ENCODE measurements at regions not wholly inside any gene's neighbourhood (a gene's known extent, or its start where the extent isn't known, plus 50 kb on each side); places are given as distances from the start of the nearest gene placed in this dataset.
"Not testable (repeated sequence)": the region's sequence is repeated elsewhere in the genome, so short reads cannot be mapped to it uniquely, and the experiment has no call there.

GRCh38 chr13:50283017-50283416 lies 267.8 kb downstream of the KCNRG start:
- no peak for DNase-seq (ENCODE audit: low spot score)
- in situ Hi-C loops (cut with HindIII; ENCODE audit: low sequenced_read_pairs) = no loop called here

GRCh38 chr13:50284540-50284939 lies 269.3 kb downstream of the KCNRG start:
- DNase-seq (ENCODE audit: low spot score) = no peak
- in situ Hi-C loops (cut with HindIII; ENCODE audit: low sequenced_read_pairs) = no loop called here

DNA sequence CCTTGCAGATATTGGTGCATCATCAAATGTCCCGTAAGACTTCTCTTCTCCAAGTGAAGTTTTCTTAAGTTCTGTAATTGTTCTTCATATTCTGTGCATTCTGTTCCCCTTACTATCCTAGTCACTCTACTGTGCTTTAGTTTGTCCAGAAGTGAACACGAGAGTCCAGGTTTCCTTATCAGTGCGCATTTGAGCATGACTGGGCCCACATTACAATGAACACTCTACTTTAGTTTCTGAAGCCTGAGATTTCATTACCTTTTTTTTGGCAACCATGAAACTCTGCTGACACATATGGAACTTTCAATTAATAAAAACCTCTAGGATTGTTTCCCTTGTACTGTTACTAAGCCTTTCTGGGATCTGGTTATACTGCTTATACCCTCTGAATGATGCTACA lies 270.0 kb downstream of the KCNRG start:
- in situ Hi-C loops (cut with HindIII; ENCODE audit: low sequenced_read_pairs) = no loop called here
- DNase-seq (ENCODE audit: low spot score) = no peak

- in situ Hi-C loops (cut with HindIII; ENCODE audit: low sequenced_read_pairs) = no loop called here
- DNase-seq (ENCODE audit: low spot score) = no peak
Measured at GRCh38 chr13:50286324-50286723, 271.1 kb downstream of the KCNRG start.

DNA sequence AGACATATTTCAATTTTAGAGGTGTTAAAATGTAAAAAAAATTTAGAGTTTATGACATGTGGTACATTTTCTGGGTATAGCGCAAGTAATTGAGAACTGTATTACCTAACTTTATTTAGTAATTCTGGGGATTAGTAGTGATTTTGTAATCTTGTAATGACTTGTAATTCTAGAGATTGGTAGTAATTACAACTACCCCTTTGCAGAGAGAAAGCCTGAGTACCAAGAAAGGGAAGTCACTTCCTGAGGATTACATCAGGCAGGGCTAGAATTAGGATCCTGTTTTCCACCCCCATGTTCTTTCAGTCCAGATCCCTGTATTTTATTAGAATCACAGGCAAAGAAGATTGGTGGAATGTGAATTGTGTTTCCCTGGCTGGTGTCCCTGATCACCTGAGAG lies 274.9 kb downstream of the KCNRG start:
- DNase-seq (ENCODE audit: low spot score) = no peak
- in situ Hi-C loops (cut with HindIII; ENCODE audit: low sequenced_read_pairs) = no loop called here

DNA sequence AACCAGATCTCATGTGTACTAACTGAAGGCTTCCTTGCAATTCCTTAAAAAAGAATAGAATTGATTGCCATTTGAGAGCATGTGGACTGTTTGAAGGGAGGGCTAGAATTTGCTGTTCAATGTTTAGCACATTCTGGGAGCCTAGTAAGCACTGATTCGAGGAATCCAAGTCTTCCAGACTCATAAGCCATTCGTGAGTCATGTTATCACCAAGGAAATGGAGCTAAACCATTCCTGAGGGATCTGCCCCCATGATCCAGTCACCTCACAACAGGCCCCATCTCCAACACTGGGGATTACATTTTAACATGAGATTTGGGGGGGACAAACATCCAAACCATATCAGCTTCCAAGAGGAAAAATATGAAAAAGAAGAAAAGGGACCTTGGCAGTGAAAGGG lies 276.4 kb downstream of the KCNRG start:
- DNase-seq (ENCODE audit: low spot score) = no peak
- in situ Hi-C loops (cut with HindIII; ENCODE audit: low sequenced_read_pairs) = no loop called here

- DNase-seq (ENCODE audit: low spot score) = no peak
- in situ Hi-C loops (cut with HindIII; ENCODE audit: low sequenced_read_pairs) = no loop called here
Measured at GRCh38 chr13:50292081-50292480, 276.8 kb downstream of the KCNRG start.

DNA sequence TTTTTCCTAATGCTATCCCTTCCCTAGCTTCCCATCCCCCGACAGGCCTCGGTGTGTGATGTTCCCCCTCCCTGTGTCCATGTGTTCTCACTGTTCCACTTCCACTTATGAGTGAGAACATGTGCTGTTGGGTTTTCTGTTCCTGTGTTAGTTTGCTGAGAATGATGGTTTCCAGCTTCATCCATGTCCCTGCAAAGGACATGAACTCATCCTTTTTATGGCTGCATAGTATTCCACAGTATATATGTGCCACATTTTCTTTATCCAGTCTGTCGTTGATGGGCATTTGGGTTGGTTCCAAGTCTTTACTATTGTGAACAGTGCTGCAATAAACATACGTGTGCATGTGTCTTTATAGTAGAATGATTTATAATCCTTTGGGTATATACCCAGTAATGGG lies 279.2 kb downstream of the KCNRG start:
- in situ Hi-C loops (cut with HindIII; ENCODE audit: low sequenced_read_pairs); DNase-seq (ENCODE audit: low spot score): not testable (repeated sequence)

DNA sequence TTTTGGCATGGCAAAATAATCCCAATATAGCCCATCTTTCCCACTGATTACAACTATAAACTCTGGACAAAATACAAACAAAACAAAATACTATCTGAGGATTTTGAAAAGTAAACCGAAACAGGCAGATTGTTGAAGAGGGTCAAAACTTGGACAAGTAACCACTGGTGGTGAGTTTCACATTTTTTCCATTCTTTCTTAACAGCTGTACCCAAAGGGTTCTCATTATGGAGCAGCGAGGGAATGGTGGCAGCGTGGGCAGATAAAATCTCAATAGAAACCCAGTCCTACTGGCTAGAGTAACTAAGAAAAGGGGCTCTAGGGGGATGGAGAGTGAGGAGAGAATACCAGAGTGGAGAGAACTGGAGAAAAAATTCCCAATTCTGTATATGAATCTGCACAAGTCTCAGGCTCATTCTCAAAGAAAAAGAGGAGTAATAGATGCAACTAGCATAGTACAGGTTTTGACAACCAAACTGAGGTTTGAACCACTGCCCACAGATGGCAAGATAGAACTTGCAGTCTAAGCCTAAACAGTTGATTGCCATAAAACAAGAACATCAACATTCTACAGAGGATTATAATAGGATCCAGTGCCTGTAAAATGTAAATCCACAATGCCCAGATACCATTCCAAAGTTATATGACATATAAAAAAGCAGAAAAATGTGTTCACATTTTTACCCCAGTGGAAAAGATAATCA lies 284.5 kb downstream of the KCNRG start:
- DNase-seq (ENCODE audit: low spot score) = no peak
- in situ Hi-C loops (cut with HindIII; ENCODE audit: low sequenced_read_pairs) = no loop called here

- in situ Hi-C loops (cut with HindIII; ENCODE audit: low sequenced_read_pairs) = no loop called here
- no peak for DNase-seq (ENCODE audit: low spot score)
Measured at GRCh38 chr13:50303963-50304721, 288.9 kb downstream of the KCNRG start.

- in situ Hi-C loops (cut with HindIII; ENCODE audit: low sequenced_read_pairs) = no loop called here
- DNase-seq (ENCODE audit: low spot score) = no peak
Measured at GRCh38 chr13:50306156-50306555, 290.9 kb downstream of the KCNRG start.

DNA sequence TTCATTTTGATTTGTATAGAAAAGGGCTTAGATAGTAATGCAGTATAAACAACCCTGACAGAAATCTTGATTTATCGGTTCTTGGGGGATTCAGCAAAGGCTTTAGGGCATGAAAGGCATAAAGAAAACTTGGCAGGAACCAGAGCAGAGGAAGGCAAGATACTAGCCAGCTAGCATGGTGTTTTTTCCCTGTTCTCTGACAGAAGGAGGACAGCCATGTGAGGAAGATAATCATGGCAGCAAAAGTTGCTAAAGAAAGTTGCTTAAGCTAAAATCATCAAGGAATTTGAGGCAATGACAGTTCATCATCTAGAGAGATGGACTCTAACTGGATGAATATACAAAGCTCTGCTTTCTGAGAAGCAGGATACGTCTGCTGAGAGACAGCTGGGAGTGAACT lies 294.1 kb downstream of the KCNRG start:
- no peak for DNase-seq (ENCODE audit: low spot score)
- in situ Hi-C loops (cut with HindIII; ENCODE audit: low sequenced_read_pairs) = no loop called here

DNA sequence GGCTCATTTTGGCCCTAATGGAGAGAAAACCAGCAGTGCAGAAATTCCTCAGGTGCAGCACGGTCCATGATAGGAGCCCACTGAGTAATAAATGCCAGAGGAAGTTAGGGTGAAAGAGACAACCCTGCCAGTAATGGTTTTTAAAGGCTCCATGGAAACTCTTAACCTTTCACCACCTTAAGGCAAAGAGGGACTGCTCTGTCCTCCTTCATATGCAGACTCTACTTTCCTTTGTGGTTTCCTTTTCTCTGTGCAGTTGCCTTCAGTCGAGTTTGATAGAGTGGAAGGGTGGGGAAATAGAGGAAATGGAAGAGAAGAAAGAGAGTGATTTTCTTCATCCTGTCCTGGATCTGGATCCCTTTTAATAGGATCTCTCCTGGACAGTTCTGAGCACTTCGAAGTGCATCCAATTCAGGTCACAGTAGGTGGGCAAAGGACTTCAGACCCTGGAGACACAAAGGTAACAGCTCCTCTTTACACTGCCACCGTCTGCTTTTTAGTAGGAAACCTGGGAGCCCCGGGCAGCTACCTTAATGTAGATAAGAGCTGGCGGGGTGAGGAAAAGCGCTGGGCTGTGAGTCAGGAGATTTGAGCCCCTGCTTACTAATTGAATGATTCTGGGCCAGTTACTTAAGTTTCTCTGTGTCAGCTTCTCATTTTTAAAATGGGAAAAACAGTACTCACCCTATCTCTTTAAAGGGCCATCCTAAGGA lies 294.8 kb downstream of the KCNRG start:
- no peak for DNase-seq (ENCODE audit: low spot score)
- in situ Hi-C loops (cut with HindIII; ENCODE audit: low sequenced_read_pairs) = no loop called here

DNA sequence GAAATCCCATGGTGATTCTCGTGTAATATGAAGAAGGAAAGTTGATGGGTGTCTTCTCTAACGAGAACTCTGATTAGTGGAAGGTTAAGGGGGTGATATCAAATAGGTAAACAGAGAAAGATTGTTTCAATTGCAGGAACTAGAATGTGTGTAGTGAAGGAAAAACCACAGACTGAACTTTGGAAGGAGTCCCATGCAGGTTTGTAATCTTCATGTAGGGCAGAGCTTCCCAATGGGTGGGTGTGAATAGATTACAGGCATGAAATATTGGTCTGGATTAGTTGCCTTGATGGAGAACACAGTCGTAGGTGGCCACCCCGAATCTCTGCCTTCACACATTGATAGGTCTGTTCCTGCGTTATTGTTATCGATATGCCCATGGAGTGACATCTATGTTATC lies 295.5 kb downstream of the KCNRG start:
- in situ Hi-C loops (cut with HindIII; ENCODE audit: low sequenced_read_pairs) = no loop called here
- no peak for DNase-seq (ENCODE audit: low spot score)

DNA sequence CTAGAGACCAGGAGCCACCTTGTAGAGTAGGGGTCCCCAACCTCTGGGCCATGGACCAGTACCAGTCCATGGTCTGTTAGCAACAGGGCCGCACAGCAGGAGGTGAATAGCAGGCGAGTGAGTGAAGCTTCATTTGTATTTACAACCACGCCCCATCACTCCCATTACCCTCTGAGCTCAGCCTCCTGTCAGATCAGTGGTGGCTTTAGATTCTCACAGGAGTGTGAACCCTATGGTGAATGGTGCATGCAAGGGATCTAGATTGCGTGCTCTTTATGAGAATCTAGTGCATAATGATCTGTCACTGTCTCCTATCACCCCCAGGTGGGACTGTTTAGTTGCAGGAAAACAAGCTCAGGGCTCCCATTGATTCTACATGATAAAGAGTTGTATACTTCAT lies 303.6 kb downstream of the KCNRG start:
- in situ Hi-C loops (cut with HindIII; ENCODE audit: low sequenced_read_pairs) = no loop called here
- no peak for DNase-seq (ENCODE audit: low spot score)

GRCh38 chr13:50319635-50320255 lies 304.5 kb downstream of the KCNRG start:
- in situ Hi-C loops (cut with HindIII; ENCODE audit: low sequenced_read_pairs) = no loop called here
- no peak for DNase-seq (ENCODE audit: low spot score)

DNA sequence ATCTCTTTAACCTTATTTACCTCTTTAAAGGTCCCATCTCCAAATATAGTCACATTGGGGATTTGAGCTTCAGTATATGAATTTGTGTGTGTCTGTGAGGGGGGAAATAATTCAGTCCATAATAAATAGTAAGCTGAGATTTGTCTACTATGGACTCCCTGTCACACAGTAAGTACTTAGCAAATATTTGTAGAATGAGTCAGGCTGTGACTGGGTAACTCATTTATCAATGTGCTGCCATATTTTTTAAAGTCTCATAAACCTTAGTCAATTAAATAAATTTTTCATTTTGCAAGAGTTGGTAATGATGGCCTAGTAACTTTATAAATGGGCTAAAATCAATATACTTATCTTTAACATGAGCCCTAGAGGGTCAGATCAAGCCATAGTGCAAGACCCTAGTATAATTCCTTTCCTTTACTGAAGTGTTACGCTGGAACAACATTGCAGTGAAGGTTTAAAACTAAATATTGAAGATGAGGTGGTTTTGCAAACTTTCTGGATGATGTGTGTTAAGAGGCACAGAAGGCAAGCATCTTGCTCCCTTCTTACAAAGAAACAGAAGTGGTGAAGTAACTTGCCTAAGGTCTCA lies 305.1 kb downstream of the KCNRG start:
- DNase-seq (ENCODE audit: low spot score) = no peak
- in situ Hi-C loops (cut with HindIII; ENCODE audit: low sequenced_read_pairs) = no loop called here

DNA sequence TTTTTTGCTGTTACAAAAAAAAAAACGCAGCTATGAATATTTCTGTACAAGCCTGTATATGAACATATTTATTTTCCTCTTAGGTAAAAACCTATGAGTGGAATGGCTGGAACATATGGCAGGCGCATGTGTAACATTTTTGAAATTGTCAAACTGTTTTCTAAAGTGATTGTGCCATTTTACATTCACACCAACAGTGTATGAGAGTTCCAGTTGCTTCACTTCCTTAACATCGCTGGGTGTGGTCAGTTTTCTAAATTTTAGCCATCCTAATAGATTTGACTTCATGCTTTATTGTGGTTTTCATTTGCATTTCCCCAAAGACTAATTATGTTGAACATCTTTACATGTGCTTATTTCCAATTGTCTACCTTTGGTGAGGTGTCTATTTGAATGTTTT lies 306.8 kb downstream of the KCNRG start:
- in situ Hi-C loops (cut with HindIII; ENCODE audit: low sequenced_read_pairs) = no loop called here
- no peak for DNase-seq (ENCODE audit: low spot score)

DNA sequence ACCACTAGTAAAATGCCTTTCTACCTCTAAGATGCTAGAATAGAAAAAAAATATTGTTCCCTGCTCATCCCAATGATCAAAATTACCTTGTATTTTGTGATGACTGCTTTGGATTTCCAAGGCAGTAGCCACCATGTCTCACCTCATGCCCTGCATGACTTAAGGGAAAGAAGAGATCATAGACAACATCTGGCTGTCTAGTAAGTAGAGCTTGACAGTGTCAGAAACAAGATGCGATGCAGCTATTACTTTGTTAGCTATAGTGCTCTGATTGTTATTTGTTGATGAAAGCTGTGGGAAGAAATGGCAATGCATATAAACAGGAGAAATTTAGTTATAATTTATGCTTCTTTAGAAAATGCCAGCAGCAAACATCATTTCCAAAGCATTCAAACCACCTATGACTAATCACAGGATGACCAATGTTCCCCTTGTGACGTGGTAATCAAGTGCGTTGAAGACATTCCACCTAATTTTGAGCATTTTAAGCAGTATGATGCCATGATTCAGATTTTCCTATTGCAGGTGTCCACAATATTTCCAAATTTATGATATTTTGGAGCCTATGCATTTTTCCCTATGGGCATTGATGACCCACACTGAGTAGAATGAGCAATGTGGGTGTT lies 308.3 kb downstream of the KCNRG start:
- DNase-seq (ENCODE audit: low spot score) = no peak
- in situ Hi-C loops (cut with HindIII; ENCODE audit: low sequenced_read_pairs) = no loop called here
